ENCODE measurements at regions not wholly inside any gene's neighbourhood (a gene's known extent, or its start where the extent isn't known, plus 50 kb on each side); places are given as distances from the start of the nearest gene placed in this dataset.

DNA sequence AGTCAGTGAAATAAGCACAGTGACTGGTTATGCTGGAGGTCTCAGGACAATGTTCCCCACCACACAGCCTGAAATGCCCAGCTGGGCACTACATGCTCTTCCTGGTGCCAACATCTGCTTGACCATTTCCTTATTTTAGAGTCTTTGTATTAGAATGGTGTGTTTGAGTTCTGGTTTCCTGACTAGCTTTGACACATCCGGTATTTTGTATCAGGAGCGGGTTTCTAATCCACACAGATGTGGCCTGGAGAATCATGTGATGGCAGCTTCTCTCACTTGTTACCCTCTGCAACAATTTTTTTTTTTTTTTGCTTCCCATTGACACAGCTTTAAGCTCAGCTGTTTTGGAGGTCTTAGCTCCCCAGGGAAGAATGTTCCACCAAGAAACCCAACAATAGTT lies 164.5 kb upstream of the CST7 start:
- H3K27me3 ChIP-seq (ENCODE audit: control insufficient read depth, insufficient read depth, low read length), result no peaks in the 10 kb centered on the region
- WGBS (ENCODE audit: insufficient coverage, low lambda C conversion rate), result no CpG with 5 or more reads among the region's 2 CpGs
- no peak for DNase-seq
- no peaks in the 10 kb centered on the region for H3K4me1 ChIP-seq (ENCODE audit: control insufficient read depth, insufficient read depth, low read length)
- H3K9me3 ChIP-seq (ENCODE audit: control insufficient read depth, low read depth, low read length), result no peaks in the 10 kb centered on the region
- no peak overlapping the region for H3K27ac ChIP-seq (ENCODE audit: low read length)
- H3K4me3 ChIP-seq (ENCODE audit: low read length), result no peak overlapping the region
- no peaks in the 10 kb centered on the region for H3K36me3 ChIP-seq (ENCODE audit: control insufficient read depth, insufficient read depth, low read length)

GRCh38 chr20:24785141-24786110 lies 163.6 kb upstream of the CST7 start:
- no peaks in the 10 kb centered on the region for H3K4me1 ChIP-seq (ENCODE audit: control insufficient read depth, insufficient read depth, low read length)
- WGBS (ENCODE audit: insufficient coverage, low lambda C conversion rate), result no CpG with 5 or more reads among the region's 11 CpGs
- H3K36me3 ChIP-seq (ENCODE audit: control insufficient read depth, insufficient read depth, low read length), result no peaks in the 10 kb centered on the region
- H3K9me3 ChIP-seq (ENCODE audit: control insufficient read depth, low read depth, low read length), result no peaks in the 10 kb centered on the region
- H3K27ac ChIP-seq (ENCODE audit: low read length), result no peak overlapping the region
- no peak overlapping the region for H3K4me3 ChIP-seq (ENCODE audit: low read length)
- no peaks in the 10 kb centered on the region for H3K27me3 ChIP-seq (ENCODE audit: control insufficient read depth, insufficient read depth, low read length)
- DNase-seq, result no peak

GRCh38 chr20:24786111-24786495 lies 163.0 kb upstream of the CST7 start:
- no peak overlapping the region for H3K4me3 ChIP-seq (ENCODE audit: low read length)
- no peak for DNase-seq
- H3K4me1 ChIP-seq (ENCODE audit: control insufficient read depth, insufficient read depth, low read length), result no peaks in the 10 kb centered on the region
- no peaks in the 10 kb centered on the region for H3K27me3 ChIP-seq (ENCODE audit: control insufficient read depth, insufficient read depth, low read length)
- no peaks in the 10 kb centered on the region for H3K36me3 ChIP-seq (ENCODE audit: control insufficient read depth, insufficient read depth, low read length)
- H3K27ac ChIP-seq (ENCODE audit: low read length), result no peak overlapping the region
- no CpG with 5 or more reads among the region's 12 CpGs for WGBS (ENCODE audit: insufficient coverage, low lambda C conversion rate)
- H3K9me3 ChIP-seq (ENCODE audit: control insufficient read depth, low read depth, low read length), result no peaks in the 10 kb centered on the region

DNA sequence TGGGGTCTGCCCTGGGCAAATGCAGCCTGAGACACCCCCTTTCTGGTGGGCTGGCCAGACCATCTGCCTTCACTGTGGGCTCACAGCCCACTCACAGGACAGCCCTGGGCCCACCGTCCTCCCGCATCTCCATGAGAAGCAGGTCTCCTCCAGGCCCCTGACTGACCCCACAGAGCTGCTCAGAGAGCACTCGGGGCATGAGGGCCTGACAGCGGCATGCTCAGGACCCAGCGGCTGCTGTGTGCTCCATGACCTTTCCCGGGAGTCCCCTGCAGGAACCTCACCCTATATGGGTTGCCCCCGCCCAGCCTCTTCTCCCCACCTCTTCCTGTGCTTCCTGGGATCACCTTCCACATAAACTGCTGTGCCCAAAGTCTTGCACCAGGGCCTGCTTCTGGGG lies 162.4 kb upstream of the CST7 start:
- Histone ChIP-seq H3K4me3 (ENCODE audit: low read length) (no peak overlapping the region), H3K36me3 (ENCODE audit: control insufficient read depth, insufficient read depth, low read length) (no peaks in the 10 kb centered on the region), H3K4me1 (ENCODE audit: control insufficient read depth, insufficient read depth, low read length) (no peaks in the 10 kb centered on the region), H3K27me3 (ENCODE audit: control insufficient read depth, insufficient read depth, low read length) (no peaks in the 10 kb centered on the region), H3K27ac (ENCODE audit: low read length) (no peak overlapping the region), H3K9me3 (ENCODE audit: control insufficient read depth, low read depth, low read length) (no peaks in the 10 kb centered on the region)
- no peak for DNase-seq
- WGBS (ENCODE audit: insufficient coverage, low lambda C conversion rate), result no CpG with 5 or more reads among the region's 7 CpGs

- Histone ChIP-seq H3K36me3 (ENCODE audit: control insufficient read depth, insufficient read depth, low read length) (no peaks in the 10 kb centered on the region), H3K27me3 (ENCODE audit: control insufficient read depth, insufficient read depth, low read length) (no peaks in the 10 kb centered on the region), H3K9me3 (ENCODE audit: control insufficient read depth, low read depth, low read length) (no peaks in the 10 kb centered on the region), H3K4me3 (ENCODE audit: low read length) (no peak overlapping the region), H3K4me1 (ENCODE audit: control insufficient read depth, insufficient read depth, low read length) (no peaks in the 10 kb centered on the region), H3K27ac (ENCODE audit: low read length) (no peak overlapping the region)
- DNase-seq, result no peak
- WGBS (ENCODE audit: insufficient coverage, low lambda C conversion rate), result no CpG with 5 or more reads among the region's 10 CpGs
These were observed 162.0 kb upstream of the CST7 start for GRCh38 chr20:24787071-24787470.

GRCh38 chr20:24787621-24788020 lies 161.4 kb upstream of the CST7 start:
- Histone ChIP-seq H3K27me3 (ENCODE audit: control insufficient read depth, insufficient read depth, low read length) (no peaks in the 10 kb centered on the region), H3K36me3 (ENCODE audit: control insufficient read depth, insufficient read depth, low read length) (no peaks in the 10 kb centered on the region), H3K27ac (ENCODE audit: low read length) (no peak overlapping the region), H3K9me3 (ENCODE audit: control insufficient read depth, low read depth, low read length) (no peaks in the 10 kb centered on the region), H3K4me3 (ENCODE audit: low read length) (no peak overlapping the region), H3K4me1 (ENCODE audit: control insufficient read depth, insufficient read depth, low read length) (no peaks in the 10 kb centered on the region)
- 100% methylated on average over 2 of the region's 8 CpGs for WGBS (ENCODE audit: insufficient coverage, low lambda C conversion rate)
- no peak for DNase-seq

- Histone ChIP-seq H3K27me3 (ENCODE audit: control insufficient read depth, insufficient read depth, low read length) (no peaks in the 10 kb centered on the region), H3K36me3 (ENCODE audit: control insufficient read depth, insufficient read depth, low read length) (no peaks in the 10 kb centered on the region), H3K9me3 (ENCODE audit: control insufficient read depth, low read depth, low read length) (no peaks in the 10 kb centered on the region), H3K4me3 (ENCODE audit: low read length) (no peak overlapping the region), H3K27ac (ENCODE audit: low read length) (no peak overlapping the region), H3K4me1 (ENCODE audit: control insufficient read depth, insufficient read depth, low read length) (no peaks in the 10 kb centered on the region)
- DNase-seq, result no peak
- no CpG with 5 or more reads among the region's 4 CpGs for WGBS (ENCODE audit: insufficient coverage, low lambda C conversion rate)
These were observed 159.2 kb upstream of the CST7 start for GRCh38 chr20:24789877-24790276.

- no peak for DNase-seq
- no peaks in the 10 kb centered on the region for H3K27me3 ChIP-seq (ENCODE audit: control insufficient read depth, insufficient read depth, low read length)
- no CpG with 5 or more reads among the region's 13 CpGs for WGBS (ENCODE audit: insufficient coverage, low lambda C conversion rate)
These were observed 158.3 kb upstream of the CST7 start for GRCh38 chr20:24790746-24791283.

DNA sequence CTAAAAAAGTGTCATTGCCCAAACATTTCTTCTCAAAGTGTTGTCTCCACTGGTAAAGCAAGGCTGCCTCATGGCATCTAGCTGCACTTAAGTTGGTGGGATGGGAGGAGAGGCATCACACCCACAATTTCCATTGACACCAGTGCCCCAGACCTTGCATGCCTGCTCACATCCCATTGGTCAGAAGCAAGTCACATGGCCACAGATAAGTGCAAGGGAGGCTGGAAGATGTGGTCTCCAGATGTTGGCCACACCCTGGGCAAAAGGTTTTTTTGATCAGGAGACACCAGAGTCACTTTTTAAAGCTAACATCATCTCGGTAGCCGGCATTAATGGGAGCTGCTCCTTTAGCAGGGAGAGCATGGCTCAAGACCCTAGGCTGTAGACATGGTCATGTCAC lies 157.1 kb upstream of the CST7 start:
- DNase-seq, result no peak
- Histone ChIP-seq H3K9me3 (ENCODE audit: control insufficient read depth, low read depth, low read length) (no peaks in the 10 kb centered on the region), H3K27ac (ENCODE audit: low read length) (no peak overlapping the region), H3K4me3 (ENCODE audit: low read length) (no peak overlapping the region), H3K36me3 (ENCODE audit: control insufficient read depth, insufficient read depth, low read length) (no peaks in the 10 kb centered on the region), H3K4me1 (ENCODE audit: control insufficient read depth, insufficient read depth, low read length) (no peaks in the 10 kb centered on the region), H3K27me3 (ENCODE audit: control insufficient read depth, insufficient read depth, low read length) (no peaks in the 10 kb centered on the region)
- no CpG with 5 or more reads among the region's 2 CpGs for WGBS (ENCODE audit: insufficient coverage, low lambda C conversion rate)

More at GRCh38 chr20:24790746-24791283, 158.3 kb upstream of the CST7 start:
- Histone ChIP-seq H3K36me3 (ENCODE audit: control insufficient read depth, insufficient read depth, low read length) (no peaks in the 10 kb centered on the region), H3K4me1 (ENCODE audit: control insufficient read depth, insufficient read depth, low read length) (no peaks in the 10 kb centered on the region), H3K9me3 (ENCODE audit: control insufficient read depth, low read depth, low read length) (no peaks in the 10 kb centered on the region), H3K4me3 (ENCODE audit: low read length) (no peak overlapping the region), H3K27ac (ENCODE audit: low read length) (no peak overlapping the region)

DNA sequence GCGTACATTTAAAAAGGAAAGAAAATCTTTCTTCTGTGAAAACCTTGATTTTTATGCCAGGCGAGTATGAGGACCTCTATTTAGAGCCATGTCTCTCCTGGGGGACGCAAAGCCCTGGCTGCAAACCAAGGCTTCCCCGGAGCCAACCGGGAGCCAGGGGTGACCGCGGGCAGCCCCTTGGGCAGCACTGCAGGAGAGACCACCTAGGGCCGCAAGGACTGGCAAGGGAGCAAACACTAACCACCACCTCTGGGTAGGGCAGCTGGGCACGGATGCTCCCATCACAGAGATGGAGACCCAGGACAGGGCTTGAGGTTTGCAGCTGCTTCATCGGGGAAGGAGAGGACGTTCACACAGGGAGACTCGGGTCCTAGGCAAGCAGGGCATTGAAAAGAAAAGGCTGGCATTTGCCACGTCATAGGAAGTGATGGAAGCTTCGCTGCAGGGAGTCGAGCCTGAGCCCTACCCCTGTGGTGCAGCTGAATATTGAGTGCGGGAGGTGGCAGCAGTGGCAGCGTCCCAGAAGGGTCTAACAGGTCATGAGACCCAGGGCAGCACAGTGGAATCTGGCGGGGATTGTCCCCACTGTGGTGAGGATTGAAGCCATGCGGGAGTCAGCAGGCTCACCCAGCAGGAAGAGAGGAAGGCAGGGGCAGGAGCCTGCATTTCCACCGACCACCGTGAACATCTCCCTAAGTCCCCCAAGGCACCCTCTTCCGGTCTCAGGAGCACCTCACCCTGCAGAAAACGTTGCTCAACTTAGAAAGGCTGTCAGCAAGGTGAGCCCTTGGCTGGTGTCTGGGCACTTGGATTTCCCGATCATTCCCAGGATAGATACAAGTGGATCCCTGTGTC lies 156.2 kb upstream of the CST7 start:
- H3K9me3 ChIP-seq (ENCODE audit: control insufficient read depth, low read depth, low read length), result no peaks in the 10 kb centered on the region
- no peak overlapping the region for H3K4me3 ChIP-seq (ENCODE audit: low read length)
- no peaks in the 10 kb centered on the region for H3K4me1 ChIP-seq (ENCODE audit: control insufficient read depth, insufficient read depth, low read length)
- H3K27me3 ChIP-seq (ENCODE audit: control insufficient read depth, insufficient read depth, low read length), result no peaks in the 10 kb centered on the region
- no peak overlapping the region for H3K27ac ChIP-seq (ENCODE audit: low read length)
- no peak for DNase-seq
- H3K36me3 ChIP-seq (ENCODE audit: control insufficient read depth, insufficient read depth, low read length), result no peaks in the 10 kb centered on the region
- WGBS (ENCODE audit: insufficient coverage, low lambda C conversion rate), result no CpG with 5 or more reads among the region's 24 CpGs
